Activated naive CD4-positive, alpha-beta T cell treated with anti-CD3 and anti-CD28 coated beads, Interleukin-2, amount 50 U/mL, for 16 hours (primary cell): ENCODE measurements at regions not wholly inside any gene's neighbourhood (a gene's known extent, or its start where the extent isn't known, plus 50 kb on each side); places are given as distances from the start of the nearest gene placed in this dataset.
"Not testable (repeated sequence)": the region's sequence is repeated elsewhere in the genome, so short reads cannot be mapped to it uniquely, and the experiment has no call there.

ENCODE experiments used
- DNase-seq: peaks from one replicate; pipeline ENCODE4 v3.0.0-alpha.2; 2020

GRCh38 chr18:38887671-38888020 lies 1322.0 kb upstream of the CELF4 start:
- no peak for DNase-seq

DNA sequence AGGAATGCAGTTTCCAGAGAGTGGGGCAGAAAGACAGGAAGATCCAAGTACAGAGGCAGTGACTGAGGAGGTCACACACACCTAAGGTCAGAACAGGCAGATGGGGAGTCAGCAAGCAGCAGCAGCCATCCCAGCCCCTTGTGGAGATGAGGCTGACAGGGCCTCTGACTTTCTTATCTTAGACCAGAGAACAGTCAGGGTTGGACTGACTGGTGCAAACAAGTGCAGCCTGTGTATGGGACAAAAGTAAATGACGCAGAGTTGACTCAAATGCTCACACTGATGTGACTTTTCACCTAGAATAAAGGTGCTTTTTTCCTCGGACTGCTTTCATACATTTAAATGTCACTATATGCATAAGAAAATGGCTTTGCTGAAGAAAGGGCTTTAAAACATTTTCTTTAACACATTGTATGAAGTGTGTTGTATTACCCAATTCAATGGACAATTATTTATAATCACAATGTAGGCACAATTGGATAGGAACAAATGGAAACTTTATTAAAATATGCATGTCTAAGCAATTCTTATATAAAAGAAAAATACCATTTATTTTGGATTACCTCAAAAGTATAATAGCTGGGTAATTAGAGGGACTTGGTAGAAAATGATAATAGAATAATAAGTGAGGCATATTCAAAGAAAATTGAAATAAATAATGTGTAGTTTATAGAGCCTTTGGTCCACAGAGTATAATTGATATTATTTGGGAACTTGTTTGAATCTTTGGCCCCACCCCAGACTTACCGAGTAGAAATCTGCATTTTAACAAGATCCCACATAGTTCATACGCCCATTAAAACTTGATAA lies 1321.5 kb upstream of the CELF4 start:
- DNase-seq: no peak

DNA sequence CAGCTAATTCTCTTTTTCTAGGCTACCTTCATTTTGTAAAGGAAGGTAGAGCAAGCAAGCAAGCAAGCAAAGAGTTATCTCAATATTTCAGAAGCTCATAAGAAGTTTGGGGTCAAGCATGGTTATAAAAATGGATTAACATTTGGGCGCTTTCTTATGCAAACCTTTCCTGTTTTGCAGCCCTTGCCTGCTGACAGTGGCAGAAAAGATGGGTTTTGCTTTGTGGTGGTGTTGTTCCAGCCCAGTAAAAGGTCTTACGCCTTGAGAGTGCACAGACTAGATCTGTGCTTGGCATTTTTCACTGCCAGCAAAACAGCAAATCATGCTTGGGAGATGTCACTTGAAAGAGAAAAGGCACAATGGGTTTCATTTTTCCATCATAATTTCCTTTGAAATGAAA lies 1320.6 kb upstream of the CELF4 start:
- no peak for DNase-seq

- DNase-seq: no peak
Measured at GRCh38 chr18:38884050-38884449, 1318.5 kb upstream of the CELF4 start.

DNA sequence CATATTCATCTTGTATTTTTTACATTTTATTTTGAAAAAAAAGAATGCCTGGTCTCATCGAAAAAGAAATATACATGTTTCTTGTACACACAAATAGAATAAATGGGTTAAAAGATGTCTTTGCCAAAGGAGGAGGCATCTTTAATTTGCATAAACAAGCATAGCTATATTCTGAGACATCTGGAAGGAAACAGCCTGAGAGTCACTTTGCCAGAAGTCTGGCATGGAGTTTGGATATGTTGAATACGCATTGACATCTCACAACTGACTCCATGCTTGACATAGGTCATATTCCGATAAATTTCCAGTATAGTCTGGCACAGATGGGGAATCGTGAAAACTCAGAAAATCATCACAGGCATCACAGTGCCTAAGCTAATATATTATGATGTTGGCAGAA lies 1317.5 kb upstream of the CELF4 start:
- DNase-seq: no peak

DNA sequence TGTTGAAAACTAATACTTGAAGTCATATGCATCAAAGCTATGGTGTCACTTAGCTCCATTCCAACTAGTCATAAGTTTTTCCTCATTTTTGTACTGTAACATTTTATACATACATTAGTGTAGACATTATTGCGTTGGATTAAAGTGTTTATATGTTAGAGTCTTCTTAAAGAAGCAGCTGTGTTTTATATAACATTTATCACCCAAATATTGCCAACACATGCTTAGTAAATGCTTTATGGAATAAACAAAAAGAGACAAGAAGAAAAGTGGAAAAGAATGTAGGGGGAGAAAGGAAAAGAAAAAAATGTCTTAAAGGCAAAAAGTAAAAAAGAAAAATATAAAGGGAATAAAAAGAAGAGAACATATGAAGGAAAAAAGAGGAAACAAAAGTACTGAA lies 1314.3 kb upstream of the CELF4 start:
- DNase-seq: no peak

- DNase-seq: no peak
Measured at GRCh38 chr18:38872342-38872741, 1306.7 kb upstream of the CELF4 start.

DNA sequence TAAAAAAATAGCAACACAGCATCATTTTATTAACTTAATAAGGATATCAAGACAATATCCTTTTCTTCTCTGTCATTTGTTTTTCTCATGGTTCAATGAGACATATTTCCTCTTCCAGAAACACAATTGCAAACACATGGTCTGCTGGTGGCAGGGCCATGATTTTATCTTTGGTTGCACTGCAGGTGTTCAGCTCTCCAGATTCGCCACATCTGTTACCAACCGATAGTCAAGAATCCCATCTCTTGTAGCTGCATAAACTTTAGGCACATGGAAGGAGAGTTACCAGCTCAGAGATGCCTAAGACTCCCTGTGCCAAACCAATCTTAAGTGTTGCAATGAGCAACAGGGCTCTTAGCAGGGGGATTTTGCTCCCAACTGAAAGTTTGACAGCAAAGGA lies 1303.2 kb upstream of the CELF4 start:
- DNase-seq: no peak

DNA sequence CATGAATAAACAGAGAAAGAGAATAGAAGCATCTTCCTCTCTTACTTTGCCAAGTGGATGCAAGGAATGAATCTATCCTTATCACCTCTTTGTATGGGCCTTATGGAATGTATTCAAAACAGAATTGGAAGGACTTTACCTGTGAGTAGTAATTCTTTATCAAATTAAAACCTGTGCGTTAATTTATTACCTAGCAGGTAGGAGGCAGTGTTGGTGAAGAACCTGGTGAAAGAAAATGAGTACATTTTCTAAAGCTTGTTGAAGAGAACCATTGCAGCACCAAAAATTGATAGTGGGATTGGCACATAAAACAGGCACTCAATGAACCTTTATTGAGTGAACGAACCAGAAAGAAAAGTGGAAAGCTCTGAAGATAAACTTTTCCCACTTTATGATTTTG lies 1302.1 kb upstream of the CELF4 start:
- no peak for DNase-seq

- DNase-seq: no peak
Measured at GRCh38 chr18:38851526-38851925, 1285.9 kb upstream of the CELF4 start.

- DNase-seq: no peak
Measured at GRCh38 chr18:38847326-38847725, 1281.7 kb upstream of the CELF4 start.

- no peak for DNase-seq
Measured at GRCh38 chr18:38843291-38843690, 1277.7 kb upstream of the CELF4 start.

DNA sequence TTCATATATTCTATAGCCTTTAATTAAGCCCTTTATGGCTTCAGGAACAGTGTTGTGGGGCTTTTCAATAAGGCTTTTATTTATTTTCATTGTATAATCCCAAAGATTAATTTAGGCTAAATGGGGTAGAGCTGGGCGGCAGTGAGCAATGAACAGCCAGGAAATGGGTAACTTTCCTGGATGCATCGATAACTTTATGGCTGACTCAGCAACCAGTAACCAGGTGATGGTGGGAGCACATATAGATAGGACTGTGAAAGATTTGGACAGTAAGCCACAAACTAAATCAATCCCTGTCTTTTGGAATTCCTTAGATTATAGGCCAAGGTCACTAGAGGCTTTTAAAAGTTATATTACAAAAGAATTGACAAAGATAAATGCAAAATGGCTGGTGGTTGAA lies 1260.6 kb upstream of the CELF4 start:
- no peak for DNase-seq

DNA sequence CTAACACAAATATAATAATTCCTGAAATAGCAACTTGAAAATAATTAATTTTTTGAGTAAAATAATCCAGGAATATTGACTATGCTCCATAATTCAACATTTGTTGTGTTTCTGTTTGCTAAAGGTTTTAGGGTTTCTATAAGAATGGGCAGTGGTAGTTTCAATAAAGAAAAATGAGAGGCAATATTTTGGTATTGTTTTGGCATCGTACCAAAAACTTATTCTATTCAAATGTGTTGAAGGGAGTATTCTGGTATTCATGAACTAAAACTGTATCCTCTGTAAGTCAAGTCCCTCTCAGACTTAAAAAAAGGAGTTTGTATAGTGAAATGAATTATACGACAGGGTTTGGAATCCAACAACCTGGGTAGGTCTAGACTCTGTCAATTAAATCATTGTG lies 1245.6 kb upstream of the CELF4 start:
- DNase-seq: no peak

GRCh38 chr18:38810789-38811188 lies 1245.2 kb upstream of the CELF4 start:
- DNase-seq: no peak

- DNase-seq: no peak
Measured at GRCh38 chr18:38807915-38808314, 1242.3 kb upstream of the CELF4 start.

DNA sequence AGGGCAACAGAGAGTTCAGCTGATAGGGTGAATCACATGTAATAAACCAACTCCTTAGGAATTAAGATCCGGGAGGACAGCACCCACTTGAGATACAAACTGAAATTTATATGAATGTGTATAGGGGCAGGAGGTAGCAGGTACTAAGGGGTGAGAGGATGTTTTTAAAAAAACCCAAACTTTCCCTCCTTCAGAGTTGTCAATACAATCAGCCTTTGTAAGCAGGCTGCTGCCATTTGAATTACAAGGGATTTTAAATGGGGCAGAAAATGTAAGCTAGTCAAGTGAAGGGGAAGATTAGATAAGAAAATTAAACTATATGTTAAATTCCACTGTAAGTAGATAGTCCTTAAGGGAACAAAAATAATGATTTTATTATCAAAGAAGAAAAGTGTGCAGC lies 1239.7 kb upstream of the CELF4 start:
- no peak for DNase-seq

GRCh38 chr18:38801640-38802039 lies 1236.0 kb upstream of the CELF4 start:
- no peak for DNase-seq

DNA sequence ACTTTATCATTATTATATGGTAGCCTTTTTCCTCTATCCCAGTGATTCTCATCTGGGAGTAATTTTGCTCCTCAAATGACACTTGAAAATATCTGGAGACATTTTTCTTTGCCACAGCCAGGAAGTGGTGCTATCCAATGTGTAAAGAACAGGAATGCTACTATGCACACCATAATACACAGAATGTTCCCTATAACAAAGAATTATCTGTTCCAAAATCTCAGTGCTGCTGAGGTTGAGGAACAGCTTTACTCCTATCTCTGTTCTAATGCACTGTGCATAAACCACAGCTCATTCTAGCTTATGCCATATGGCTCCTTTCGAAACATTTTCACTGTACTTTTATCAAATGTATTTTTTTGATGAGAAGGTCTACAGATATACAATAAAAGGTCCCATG lies 1231.2 kb upstream of the CELF4 start:
- no peak for DNase-seq

GRCh38 chr18:38792731-38793130 lies 1227.1 kb upstream of the CELF4 start:
- DNase-seq: no peak

- no peak for DNase-seq
Measured at GRCh38 chr18:38790786-38791185, 1225.2 kb upstream of the CELF4 start.

DNA sequence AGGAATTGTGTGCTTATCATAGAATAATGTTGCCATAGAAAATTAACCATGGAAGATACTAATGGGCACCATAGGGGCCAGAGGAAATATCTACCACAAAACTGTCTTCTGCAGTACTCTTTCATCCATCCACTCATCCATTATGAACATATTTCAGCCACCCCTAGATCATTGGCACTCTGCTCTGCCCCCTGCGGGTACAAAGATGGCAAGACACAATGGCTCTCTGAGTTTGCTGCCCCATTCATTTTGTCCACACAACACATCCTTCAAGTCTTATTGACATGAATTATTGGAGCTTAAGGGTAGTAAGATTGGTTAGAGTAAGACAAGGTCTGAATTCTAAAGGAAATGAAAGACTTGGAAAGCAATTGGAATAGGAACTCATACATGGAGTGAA lies 1224.7 kb upstream of the CELF4 start:
- no peak for DNase-seq

DNA sequence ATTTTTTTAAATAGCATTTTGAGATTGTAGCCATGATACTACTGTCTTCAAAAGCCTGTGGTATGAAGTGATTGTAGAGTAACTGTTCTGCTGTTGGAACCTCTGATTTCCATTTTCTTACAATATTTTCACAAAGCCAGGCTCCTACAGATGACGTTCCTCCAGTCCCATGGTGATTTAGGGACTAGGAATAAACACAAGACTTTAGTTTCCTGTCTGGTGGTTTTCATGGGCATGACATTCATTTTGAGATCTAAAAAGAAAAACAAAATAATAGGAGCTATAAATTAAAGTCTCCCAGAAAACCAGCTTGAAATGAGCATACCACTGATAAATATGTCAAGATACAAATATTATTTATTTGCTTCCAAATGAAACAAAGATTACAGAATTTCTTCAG lies 1223.5 kb upstream of the CELF4 start:
- DNase-seq: no peak

GRCh38 chr18:38786906-38787305 lies 1221.3 kb upstream of the CELF4 start:
- DNase-seq: no peak

- DNase-seq: not testable (repeated sequence)
Measured at GRCh38 chr18:38771620-38772019, 1206.0 kb upstream of the CELF4 start.

DNA sequence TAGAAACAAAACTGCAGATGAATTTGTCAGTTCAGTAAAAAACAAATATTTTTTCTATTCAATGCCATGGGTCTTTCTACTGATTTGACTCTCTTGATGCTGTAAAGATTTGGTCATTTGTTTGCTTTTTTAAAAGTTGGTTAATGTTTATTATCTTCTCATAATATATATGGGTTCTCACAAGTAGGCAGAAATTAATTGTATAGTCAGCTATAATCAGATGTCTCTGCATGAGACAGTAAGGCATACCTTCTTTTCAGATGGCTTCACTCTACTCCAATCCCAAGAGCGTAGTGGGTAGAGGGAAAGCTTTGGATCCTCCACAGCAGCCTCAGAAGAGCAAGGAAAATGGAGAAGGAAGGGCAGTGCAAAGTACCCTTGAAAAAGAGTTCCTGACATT lies 1202.9 kb upstream of the CELF4 start:
- no peak for DNase-seq
